GM12874 (cell line): ENCODE measurements at regions not wholly inside any gene's neighbourhood (a gene's known extent, or its start where the extent isn't known, plus 50 kb on each side); places are given as distances from the start of the nearest gene placed in this dataset.

ENCODE experiments used
- TF ChIP-seq, protein P1 (sequence below): IDR thresholded peaks from 2 replicates; pipeline ENCODE4 v1.5.1; 2011; ENCODE audit warnings: low read depth, mild to moderate bottlenecking, control low read depth, low read length, moderate library complexity; ENCODE audit not compliant: insufficient read depth

DNA sequence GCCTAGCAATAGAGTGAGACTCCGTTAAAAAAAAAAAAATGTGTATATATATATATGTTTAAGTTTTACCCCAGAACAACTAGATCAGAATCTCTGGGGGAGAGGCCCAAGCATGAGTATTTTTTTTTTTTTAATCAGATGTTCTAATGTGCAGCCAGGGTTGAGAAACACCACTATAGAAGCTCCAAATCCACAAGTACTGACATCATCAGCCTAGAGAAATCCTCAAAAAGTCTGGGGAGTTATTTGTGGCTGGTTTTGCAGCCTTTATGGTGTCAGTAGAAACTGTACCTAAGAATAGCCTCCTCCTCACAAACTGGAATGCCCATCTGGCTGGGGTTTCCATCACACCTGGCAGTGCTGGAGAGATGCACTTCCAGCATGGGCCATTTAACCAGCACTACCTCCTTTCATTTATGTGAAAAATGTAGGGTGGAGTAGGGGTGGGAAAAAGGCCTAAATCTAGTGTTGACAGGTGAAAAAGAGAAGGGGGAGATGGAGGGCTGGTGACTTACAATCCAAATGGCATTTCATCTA, 93.5 kb downstream of the CBLL2 start:
- TF ChIP-seq, protein P1, sequence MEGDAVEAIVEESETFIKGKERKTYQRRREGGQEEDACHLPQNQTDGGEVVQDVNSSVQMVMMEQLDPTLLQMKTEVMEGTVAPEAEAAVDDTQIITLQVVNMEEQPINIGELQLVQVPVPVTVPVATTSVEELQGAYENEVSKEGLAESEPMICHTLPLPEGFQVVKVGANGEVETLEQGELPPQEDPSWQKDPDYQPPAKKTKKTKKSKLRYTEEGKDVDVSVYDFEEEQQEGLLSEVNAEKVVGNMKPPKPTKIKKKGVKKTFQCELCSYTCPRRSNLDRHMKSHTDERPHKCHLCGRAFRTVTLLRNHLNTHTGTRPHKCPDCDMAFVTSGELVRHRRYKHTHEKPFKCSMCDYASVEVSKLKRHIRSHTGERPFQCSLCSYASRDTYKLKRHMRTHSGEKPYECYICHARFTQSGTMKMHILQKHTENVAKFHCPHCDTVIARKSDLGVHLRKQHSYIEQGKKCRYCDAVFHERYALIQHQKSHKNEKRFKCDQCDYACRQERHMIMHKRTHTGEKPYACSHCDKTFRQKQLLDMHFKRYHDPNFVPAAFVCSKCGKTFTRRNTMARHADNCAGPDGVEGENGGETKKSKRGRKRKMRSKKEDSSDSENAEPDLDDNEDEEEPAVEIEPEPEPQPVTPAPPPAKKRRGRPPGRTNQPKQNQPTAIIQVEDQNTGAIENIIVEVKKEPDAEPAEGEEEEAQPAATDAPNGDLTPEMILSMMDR: no peak

DNA sequence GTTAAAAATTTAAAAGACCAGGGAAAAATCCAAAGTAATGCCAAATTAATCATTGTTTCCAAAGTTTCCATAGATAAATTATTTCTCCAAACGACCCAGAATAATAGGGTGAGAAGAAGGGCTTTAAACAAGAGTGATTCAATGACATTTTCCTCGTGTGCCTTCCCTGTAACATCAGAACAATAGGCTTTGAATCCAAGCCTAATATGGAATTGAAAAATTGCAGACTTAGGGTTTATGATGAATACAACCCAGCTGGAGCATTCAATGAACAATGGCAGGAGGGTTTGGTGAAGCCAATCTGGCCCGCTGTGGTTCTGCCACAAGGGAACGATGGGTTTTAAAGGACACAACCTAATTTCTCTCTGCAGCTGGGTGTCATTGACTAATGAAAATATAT, 94.2 kb downstream of the CBLL2 start:
- TF ChIP-seq, protein P1: no peak

DNA sequence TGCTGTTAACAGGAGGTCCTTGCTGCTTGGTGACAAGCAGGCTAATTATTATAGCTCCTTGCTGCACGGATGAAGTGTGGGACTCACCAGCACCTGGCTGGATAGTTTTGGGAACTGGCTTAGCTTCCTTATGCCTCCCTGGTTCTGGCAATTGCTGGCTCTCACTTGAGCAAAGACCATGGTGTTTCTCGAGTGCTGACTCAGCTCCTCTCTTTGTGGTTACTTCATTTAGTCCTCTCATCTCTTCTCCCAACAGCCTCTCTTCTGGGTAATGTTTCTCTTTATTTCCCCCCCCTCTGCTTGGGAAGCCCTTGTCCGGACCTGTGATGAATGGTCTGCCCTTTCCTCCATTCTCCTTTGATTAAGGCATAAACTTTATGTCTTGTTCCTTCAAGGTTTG, 100.4 kb downstream of the CBLL2 start:
- TF ChIP-seq, protein P1: no peak

DNA sequence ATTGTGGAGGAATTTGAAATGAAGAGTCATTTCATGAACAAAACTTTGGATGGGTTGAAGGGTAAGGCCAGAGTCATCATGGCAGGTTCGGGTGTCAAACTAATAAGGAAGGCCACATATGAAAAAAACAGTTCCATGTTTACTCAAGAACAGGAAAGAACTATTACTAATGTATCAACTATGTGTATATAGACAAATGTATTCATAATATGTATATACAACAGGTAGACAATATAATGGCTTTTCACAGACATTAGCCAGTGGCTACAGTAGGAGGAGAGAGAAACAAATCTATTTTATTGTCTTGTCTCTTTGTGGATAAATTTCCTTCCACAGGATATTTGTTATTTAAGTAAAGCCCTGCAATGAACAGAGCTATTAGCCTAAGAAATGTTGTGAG, 101.1 kb downstream of the CBLL2 start:
- TF ChIP-seq, protein P1: no peak

DNA sequence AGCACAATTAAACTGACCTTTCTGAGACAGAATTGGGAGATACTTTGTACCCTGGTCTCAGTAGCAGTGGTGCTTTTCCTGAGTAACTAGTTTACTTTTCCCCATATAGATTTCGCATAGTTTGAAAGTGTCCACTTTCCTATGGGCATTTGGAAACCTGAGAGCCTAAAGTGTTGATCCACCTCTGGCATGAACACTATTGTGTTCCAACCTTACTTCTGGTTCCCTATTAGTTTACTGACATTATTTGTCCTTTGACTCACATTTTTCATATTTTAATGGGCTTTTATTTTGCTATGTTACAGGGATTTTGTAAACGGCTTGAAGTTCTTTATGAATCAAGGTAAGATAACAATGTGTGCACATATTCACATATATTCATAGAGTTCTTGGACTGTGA, 103.7 kb downstream of the CBLL2 start:
- TF ChIP-seq, protein P1: no peak

DNA sequence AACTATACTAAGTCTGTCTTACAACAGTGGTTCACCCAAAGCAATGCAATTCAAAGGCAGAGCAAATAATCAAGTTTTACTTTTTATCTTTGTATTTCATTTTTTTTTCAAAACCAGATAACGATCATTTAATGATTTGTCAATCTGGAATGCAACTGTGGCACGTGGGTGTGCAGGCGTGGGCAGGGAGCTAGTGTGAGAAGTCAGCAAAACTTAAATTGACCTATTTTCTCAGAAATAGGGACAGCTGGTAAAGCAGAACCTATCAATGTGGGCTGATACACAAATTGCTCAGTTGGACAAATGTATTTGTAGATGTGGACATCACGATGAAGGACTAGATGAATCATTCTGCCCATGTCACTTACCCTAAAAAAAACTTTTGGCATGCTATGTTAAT, 105.6 kb downstream of the CBLL2 start:
- TF ChIP-seq, protein P1: no peak

DNA sequence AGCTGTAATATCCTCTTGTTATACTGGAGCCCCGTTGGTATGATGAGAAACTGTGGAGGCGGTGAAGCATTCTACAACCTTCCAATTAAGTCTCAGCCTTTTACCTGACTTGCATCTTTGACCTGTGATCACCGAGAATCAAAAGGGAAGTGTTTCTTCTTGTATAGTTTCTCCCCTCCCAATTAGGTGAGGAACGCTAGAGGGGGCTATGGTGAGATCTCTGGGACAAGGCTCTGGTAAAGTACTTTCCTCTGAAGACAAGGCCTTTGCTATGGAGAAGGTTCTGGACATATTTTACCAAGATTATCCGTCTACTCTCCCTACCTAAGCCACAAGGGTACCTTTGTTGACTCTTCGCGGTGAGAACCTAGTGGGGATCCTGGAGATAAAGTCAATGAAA, 111.3 kb downstream of the CBLL2 start:
- TF ChIP-seq, protein P1: no peak
